HG03103 (cell line): ENCODE measurements at regions not wholly inside any gene's neighbourhood (a gene's known extent, or its start where the extent isn't known, plus 50 kb on each side); places are given as distances from the start of the nearest gene placed in this dataset.

Source experiments
- ATAC-seq: cut with Tn5 transposase; IDR thresholded peaks from one replicate; pipeline ENCODE4 v1.9.1; 2021; ENCODE audit warnings: low read depth; ENCODE audit not compliant: unreplicated experiment

DNA sequence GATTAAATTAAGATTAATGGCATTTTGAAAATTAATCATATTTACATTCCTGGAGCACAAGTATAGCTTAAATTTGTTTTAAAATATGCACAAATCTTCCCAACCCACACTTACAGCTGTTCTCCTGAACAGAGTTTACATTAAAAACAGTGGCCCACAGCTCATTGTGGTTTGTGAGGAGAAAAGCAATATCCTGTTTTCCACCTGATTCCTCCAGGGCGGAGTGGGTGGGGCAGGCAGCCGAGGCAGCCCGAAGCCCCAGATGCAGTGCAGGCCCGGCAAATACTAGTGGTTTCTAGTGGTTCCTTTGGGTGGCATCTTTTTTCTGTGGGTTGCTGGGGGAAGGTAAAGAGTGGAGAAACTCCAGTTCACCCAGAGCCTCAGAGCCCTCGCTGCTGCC, 280.8 kb downstream of the ARHGAP12 start:
- no peak for ATAC-seq

DNA sequence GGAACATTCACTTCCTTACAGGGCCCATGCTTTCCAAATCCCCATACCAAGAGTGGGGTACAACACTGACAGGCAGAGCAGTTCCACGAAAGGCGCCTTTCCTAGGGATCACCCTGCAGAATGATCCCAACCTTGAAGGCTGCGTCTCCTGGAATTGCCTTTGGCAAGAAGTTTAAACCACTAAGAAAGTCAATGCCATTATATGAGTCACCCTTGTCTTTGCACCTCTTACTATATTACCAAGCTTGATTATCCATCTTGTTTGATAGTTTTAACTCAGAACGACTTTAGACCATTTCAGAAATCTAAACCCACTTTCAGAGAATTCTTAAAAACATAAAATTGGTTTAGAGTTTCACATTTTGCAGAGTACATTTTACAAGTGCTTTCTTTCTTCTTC, 282.1 kb downstream of the ARHGAP12 start:
- no peak for ATAC-seq

DNA sequence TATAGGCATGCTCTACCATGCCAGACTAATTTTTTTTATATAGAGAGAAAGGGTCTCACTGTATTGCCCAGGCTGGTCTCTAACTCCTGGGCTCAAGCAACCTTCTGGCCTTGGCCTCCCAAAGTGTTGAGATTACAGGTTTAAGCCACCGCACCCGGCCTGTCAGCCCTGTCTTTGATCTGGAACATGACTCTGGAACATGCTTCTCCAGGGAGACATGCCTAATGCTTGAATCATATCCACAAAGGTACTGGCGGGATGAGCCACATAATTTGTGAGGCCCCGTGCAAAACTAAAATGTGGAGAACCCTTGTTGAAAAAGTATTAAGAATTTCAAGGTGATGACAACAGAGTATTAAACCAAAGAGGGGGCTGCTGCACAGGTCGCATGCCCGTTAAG, 282.8 kb downstream of the ARHGAP12 start:
- ATAC-seq, result no peak

DNA sequence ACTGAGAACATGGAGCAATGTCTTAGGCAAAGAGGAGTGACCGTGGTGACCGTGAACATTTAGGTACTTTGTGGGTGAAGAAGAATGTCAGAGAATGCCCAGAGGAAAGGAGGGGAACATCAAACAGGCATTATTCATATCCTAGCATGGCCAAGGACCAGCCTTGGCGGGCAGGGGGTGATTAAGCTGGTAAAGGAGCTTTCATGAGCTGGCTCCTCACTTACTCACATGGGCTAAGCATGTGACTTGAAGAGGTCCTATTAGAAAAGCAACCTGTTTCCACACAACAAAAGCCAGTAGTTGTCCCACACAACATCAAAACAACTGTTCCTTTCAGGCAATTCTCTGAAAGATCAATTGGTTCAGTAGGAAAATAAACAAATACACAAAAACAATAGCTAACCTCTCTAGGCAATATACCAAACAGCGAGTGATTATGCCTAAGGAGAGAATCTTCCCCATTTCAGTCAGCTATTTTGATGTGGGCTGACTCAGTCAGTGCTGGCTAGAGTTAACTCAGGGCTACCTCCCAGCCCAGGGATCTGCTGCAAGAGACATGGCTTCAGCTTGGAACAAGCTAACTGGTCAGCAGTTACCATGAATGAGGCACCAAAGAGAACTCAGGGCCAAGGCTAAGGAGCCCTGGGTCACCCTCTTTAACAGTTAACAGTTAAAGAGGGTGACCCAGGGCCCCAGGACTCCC, 283.5 kb downstream of the ARHGAP12 start:
- ATAC-seq, result no peak

DNA sequence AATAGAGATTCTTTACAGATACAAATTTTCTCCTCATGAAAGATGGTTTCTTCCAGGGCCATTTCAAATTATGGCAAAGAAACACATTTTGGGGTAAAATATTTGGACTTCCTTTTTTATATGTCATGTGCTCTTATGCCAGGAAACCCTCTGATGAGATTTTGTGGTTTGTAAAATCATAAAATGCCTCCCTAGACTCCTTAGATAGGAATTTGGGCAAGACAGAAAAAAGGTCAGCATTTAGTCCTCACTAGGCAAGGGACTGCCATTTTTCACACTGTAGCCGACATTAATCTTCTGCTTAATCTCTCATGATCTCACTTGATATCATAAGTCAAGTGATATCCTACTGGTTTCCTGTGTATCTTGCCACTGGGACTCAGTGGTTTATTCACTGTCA, 286.4 kb downstream of the ARHGAP12 start:
- ATAC-seq, result no peak

DNA sequence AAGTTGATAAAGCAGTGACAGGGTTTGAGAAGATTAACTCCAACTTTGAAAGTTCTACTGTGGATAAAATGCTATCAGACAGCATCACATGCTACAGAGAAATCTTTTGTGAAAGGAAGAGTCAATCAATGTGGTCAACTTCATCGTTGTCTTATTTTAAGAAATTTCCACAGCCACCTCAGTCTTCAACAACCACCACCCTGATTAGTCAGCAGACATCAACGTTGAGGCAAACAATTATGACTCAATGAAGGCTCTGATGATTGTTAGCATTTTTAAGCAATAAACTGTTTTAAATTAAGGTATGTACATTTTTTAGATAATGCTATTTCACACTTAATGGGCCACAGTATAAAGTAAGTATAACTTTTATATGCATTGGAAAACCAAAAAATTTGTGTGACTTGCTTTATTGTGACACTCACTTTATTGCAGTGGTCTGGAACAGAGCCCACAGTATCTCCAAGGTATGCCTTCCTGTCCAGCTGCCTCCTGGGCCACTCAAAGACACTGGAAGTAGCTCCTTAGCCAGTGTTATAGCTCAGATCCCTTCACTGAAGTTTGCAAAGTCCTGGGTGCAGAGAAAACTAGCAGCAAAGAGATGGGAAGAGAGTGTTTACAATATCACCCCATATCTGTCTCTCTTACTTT, 293.1 kb downstream of the ARHGAP12 start:
- ATAC-seq, result no peak

DNA sequence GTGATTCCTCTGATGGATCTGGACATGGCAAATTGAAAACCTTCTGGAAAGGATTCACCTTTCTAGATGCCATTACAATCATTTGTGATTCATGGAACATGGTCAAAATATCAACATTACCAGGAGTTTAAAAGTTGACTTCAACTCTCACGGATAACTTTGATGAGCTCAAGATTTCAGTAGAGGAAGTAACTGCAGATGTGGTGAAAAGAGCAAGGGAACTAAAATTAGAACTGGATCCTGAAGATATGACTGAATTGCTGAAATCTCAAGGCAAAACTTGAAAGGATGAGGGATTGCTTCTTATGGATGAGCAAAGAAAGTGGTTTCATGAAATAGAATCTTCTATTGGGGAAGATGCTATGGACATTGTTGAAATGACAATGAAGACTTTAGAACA, 293.6 kb downstream of the ARHGAP12 start:
- no peak for ATAC-seq

DNA sequence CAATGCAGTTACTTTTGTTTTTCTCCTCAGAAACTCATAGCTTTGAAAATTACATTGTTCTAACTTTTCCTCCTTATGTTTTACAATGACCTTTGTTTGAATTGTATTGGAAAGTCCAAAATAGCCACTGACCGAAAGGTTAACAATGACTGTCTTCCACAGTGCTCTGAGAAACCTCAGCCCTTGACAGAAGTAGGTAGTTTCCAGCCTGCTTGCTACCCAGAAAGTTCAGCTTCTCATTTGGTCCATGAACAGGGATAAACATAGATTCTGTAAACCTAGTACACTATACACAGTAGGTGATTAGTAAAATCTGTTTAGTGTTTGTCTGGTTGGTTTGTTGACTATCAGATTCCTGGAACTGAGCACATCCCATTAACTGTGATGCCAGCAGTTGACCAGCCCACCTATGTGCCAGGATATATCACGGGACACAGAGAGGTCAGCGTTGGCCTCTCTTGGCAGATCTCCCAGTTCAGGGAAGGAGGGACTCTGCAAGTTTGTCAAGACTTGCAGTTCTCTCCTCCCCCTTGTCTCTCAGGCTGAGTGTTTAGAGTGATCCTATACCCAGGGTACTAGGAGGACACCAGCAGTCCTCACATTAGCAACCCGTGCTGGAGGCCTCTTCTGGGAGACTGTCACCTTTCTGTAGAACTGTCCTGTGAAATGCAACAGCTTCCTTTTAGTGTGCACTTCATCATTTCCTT, 297.6 kb downstream of the ARHGAP12 start:
- no peak for ATAC-seq

DNA sequence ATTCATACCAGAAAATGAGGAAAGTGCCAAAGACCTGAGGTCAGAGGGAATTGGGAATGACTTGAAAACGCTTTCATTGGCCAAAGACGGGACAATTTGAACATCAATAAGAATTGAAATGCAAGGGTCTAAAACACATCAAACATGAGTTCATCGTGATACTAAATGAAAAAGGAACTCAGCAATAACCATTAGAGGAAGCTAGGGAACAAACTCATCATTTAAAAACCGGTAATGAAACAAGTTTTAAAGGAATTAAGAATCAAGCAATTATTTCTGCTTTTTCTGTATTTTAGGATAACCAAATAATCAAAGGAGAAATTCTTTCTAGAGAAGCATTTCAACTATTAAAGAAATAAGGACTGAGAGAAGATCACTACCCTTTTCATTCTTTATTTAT, 303.1 kb downstream of the ARHGAP12 start:
- no peak for ATAC-seq

DNA sequence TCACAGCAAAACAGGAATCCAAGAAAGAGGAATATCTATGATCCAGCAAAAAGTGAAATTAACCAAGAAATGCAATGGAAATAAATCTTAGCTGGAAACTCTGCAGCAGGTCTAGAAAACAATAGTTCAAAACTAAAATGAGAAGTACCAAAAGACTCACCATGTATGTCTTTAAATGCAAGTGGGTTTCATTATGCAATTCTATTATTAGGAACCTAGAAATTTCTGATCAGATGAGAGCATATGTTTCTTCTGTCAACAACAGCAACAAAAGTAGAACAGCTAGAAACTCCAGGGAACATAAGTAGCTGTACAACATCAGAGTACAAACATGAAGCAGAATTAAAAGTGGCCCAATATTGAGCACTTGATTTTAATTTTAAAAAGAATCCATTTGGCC, 304.0 kb downstream of the ARHGAP12 start:
- ATAC-seq, result no peak

DNA sequence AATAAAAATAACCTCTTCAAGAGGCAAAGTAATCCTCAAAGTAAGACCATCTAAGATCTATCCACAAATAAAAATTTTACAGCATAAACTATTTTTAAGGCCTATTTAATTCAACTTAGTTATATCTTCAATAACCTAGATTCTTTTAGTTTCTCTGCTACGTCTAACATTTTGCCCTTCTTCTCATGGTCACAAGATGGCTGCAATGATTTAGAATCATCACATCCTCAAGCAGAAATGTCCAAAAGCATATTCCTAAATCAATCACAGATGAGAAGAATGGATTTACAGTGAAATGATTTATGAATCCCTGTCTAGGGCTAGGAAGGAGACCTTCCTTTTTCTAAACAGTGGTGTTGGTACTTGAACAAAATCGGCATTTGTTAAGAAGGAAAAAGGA, 304.7 kb downstream of the ARHGAP12 start:
- ATAC-seq, result no peak

DNA sequence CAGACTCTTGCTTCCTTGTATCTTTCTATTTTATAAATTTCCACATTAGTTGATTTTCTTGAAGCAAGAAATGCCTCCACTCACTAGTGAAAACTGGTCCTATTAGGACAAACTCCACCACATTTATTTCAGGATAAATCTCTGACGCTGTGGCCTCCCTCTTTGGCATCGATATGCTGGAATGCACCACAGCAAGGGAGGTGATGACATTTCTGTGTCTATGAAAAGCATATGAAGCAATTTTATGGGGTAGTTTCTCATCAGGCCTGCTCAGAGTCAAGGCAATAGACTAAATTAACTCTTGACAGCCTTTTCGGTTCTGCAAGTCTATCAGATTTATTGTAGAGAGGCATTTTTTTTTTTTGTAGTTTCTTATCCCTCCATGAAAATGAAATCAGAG, 304.4 kb downstream of the ZEB1 start:
- ATAC-seq, result no peak

DNA sequence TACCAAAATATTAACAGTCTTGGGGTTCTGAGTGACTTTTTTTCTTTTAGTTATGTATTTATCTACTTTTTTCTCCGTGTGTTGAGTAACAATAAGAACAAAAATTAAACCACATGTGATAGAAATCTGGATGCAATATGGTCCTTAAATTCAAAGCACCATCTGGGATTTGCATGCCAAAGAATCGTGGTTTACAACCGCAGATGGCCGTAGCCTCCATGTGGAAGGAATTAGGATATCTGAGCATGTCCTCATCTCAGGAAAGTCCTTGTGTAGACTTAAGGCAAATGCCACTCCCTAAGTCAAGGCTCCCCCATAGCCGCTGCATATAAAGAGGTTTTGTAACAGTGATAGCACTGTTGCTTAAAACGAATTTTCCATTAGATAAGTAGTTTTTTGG, 304.0 kb downstream of the ZEB1 start:
- no peak for ATAC-seq

DNA sequence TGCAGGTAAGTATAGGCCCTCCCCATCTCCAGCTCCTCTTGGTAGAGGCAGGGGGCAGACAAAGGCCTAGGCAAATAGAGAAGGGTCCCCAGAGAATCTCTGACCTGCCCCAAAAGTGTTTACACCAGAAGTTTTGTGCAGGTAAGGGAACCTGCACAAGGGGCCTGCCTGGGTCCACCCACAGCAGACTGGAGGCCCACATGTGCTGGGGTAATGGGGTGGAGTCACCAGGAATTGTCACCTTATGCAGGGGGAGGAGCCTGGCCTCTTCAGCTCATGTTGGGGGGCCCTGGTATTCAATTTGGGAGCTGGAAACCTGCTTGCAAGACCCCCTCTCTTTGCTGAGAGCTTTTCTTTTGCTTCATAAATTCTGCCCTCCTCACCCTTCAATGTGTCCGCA, 302.7 kb downstream of the ZEB1 start:
- no peak for ATAC-seq

DNA sequence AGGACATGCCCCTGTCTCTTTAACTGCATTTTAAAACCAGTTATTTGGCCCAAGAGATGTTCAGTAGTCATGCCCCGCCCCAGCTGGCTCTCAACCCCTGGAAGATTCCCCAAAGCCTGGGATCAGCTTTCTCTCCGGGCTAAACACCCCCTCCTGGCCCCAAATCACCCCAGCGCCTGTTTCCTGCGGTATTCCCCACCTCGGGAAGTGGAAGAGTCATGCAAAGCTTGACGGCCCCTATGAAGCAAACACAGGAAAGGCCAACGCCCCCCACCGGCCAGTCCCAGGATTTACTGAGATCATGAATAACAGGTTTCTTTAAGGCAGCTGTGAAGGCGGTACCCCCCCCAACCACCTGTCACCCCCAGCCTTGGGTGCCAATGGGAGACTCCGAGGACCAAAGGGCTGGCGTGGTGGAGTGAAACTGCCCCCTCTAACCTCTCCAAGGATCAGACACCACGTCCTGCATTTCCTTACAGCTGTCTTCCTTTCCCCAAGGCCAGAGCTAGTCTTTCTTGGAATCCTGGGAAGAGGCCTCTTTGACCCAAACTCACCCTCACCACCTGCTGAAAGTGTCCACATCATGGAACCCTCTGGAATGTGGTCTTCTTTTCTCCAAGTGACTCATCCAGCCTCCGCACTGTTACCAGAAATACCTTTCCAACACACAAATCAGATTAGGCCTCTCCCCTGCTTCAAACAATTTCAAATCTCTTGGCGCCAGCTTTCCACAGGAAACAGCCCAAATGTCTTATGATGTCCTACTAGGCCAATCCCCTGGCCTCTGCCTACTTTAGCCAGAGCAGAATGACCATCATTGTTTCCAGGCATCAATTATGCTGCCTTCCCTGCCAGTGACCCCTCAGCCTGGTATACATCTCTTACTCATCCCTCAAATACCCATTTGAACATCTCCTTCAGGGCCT, 301.5 kb downstream of the ZEB1 start:
- ATAC-seq, result no peak

DNA sequence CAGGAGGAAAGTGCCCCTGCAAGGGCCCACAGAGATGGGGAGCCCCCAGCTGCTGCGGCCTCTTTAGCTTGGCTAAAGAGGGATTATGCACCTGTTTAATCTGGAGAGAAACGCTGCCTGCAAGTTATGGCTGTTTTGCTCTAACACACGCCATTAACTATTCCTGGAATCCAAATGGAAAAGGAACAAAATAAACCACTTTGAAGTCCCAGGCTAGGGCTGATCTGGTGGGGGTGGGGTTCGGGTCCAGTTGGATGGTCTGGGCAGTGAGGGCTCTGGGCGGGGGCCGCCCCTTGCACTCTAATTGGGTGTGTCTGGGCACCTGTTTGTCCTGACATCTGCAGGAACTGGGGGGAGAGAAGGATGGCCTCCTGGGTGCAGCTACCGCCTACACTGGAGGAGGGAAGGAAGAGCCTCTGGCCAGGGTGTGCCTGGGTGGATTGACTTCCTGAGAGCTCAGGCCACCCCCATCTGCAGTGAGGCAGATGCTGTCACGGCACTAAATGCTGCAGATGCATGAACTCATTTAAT, 300.6 kb downstream of the ZEB1 start:
- ATAC-seq, result no peak

DNA sequence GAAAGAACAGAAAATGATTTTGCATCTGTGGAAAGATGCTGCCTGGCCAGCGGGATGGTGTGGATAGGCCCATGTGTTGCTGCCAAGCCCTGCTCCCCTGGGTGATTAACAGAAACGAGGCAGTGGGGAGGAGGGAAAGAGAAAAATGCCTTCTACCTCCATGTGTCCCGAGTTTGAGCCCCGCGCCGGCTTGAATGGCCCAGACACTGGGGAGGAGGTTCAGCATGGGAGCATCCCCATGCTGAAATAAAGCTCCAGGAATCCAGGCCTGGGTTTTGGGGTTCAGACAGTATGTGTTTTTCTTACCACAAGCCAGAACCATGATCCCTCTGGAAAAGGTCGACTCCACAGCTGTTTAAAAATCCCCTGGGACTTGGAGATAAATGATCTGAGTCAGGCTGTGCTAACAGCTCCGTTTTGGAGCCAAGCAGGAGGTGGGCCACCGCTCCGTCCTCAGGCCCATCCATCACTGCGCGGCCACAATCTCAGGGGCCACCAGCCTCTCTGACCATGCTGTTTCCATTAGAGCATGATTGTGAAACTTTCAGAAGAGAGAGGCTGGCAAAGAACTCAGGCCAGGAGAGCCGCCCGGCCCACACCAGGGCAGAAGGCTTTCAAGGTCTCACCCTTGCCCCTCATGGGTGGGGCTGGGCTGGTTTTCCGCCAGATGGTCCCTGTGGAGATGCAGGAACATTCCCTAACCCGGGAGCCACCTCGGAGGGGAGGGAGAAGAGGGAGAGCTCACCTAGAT, 299.7 kb downstream of the ZEB1 start:
- ATAC-seq, result no peak

DNA sequence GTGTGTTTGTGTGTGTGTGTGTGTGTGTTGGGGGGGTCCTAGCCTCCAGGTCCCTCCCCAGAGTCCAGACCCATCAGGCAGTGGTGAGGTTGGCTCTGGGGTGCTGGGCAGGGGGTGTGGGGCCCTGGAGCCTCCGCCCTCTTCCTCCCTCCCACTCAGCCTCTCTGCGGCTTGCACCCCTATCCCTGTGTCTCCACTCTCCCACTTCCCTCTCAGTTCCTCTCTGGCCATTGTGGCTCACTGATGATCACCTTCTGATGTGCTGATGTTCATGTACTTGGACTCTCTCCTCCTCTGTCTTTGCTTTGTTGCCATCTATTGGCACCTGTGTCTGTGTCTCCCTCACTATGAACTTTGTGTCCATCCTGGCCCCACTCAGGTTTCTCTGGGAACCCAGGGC, 298.7 kb downstream of the ZEB1 start:
- no peak for ATAC-seq

DNA sequence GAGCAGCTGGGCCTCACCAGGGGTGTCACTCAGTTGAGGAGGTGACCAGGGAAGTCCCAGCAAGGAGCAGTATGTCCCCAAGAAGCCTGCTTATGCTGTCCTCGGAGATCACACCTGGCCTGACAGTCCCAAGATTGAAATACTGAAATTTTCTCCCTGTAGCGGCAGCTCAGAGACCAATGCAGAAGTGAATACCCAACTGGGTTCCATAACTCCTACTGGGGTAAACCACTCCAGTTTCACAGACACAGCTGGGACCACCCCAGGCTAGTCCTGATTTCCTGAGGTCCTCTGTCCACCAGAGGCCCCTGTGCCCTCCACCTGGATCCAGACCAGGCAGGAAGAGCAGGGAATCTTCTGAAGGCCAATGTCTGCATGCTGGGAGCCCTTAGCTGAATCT, 298.1 kb downstream of the ZEB1 start:
- no peak for ATAC-seq

DNA sequence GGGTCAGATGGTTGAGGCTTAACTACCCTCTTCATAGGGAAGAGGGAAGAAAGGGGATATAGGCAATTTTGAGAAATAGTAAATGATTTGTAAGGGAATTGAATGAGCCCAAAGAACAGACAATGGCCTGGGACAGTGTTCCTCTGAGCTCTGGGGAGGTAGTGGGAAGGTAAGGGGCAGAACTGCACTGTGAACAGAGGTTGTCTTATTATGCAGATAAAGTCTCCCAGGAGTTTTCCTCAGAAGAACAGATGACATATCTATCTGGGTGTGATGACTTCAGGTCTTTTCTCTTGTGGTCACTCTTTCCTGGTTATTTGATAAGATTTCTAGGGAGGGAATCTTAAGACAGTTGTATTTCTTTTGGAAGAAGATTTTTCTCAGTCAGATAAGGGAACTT, 296.1 kb downstream of the ZEB1 start:
- ATAC-seq, result no peak
